ENCODE measurements at regions not wholly inside any gene's neighbourhood (a gene's known extent, or its start where the extent isn't known, plus 50 kb on each side); places are given as distances from the start of the nearest gene placed in this dataset.

DNA sequence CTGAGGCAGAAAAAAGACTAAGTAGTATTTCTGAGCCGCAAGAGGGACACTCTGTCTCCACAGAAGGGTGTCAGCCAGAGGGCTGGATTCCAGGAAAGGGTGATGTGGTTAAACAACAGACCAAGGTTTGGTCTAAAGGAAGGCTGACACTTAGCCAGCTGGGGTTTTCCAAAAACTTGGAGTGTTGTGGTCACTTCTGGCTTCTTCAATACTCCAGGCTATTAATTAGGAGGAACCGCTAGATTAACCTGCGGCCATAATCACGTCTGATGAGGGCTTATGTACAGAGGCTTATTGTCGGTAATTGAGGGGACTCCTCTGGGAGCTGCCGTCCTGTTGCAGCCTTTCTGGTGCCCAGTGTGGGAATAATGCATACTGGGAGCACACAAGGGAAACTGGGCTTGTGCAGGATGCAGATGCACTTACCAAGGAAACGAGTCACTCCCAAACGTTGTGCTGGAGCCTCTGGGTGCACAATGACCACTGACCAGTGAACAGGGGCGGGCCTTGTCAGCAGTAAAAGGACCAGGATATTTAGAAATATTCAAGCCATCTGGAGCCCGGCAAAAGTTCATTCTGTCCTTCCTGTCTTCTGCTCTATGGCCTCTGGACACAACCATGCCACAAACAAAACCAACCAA is 70.2 kb upstream of the TUT7 start:
- TF ChIP-seq GATA3 (IDR thresholded peaks at IDR 0.05; ENCODE audit: low read depth, low read length) (no peak), GATA2 (IDR thresholded peaks at IDR 0.05; ENCODE audit: low read depth, low read length) (no peak)
